NB4 (cell line): ENCODE measurements at regions not wholly inside any gene's neighbourhood (a gene's known extent, or its start where the extent isn't known, plus 50 kb on each side); places are given as distances from the start of the nearest gene placed in this dataset.

Experiments used
- DNase-seq: peaks from one replicate; pipeline ENCODE4 v3.0.0; 2010; ENCODE audit warnings: low read depth
- H3K4me3 ChIP-seq: one replicate; pipeline ENCODE4 v1.5.1; 2011; ENCODE audit warnings: mild to moderate bottlenecking, low read depth, low read length, moderate library complexity
- CTCF ChIP-seq: IDR thresholded peaks from one replicate; pipeline ENCODE4 v1.5.1; 2012; ENCODE audit warnings: low read depth, low read length
- MYC ChIP-seq: IDR thresholded peaks from 2 replicates; pipeline ENCODE4 v1.6.1; 2011; ENCODE audit warnings: low read depth, low read length
- POLR2A ChIP-seq: IDR thresholded peaks from 2 replicates; pipeline ENCODE4 v1.6.1; 2011; ENCODE audit warnings: mild to moderate bottlenecking; ENCODE audit not compliant: insufficient read length; ENCODE audit errors: extremely low read depth
- TF ChIP-seq, protein P1 (sequence below): IDR thresholded peaks from 2 replicates; pipeline ENCODE4 v1.6.1; 2011; ENCODE audit warnings: low read depth, low read length

DNA sequence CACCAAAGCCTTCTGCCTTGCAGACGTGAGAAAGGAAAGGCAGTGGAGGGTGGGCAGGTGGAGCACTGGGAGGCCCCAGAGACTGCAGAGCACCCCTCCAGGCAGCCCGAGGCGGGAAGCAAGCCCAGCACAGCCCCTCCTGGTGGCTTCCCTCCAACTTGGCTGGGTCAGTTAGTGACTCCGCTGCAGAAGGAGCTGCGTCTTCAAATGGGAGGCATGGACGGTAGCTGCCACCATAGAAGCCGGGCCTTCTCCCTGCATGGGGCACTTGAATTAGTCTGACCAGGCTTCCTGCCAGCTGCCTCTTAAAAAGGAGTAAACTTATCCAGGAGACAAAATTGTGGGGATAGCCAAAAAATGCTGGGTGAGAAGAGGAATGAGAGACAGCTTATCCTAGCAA, 88.0 kb upstream of the RPS6KA2 start:
- no peak for TF ChIP-seq POLR2A
- TF ChIP-seq, protein P1, sequence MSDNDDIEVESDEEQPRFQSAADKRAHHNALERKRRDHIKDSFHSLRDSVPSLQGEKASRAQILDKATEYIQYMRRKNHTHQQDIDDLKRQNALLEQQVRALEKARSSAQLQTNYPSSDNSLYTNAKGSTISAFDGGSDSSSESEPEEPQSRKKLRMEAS: no peak
- TF ChIP-seq CTCF: no peak
- no peak for TF ChIP-seq MYC
- no peak for DNase-seq
- H3K4me3 ChIP-seq: no peak overlapping the region

GRCh38 chr6:166714581-166714980, 87.5 kb upstream of the RPS6KA2 start:
- no peak for DNase-seq
- H3K4me3 ChIP-seq: no peak overlapping the region
- TF ChIP-seq, protein P1: no peak
- TF ChIP-seq MYC: no peak
- no peak for TF ChIP-seq POLR2A
- no peak for TF ChIP-seq CTCF

- TF ChIP-seq MYC (no peak), POLR2A (no peak), CTCF (no peak)
- TF ChIP-seq, protein P1: no peak
- no peak for DNase-seq
- no peak overlapping the region for H3K4me3 ChIP-seq
Measured at GRCh38 chr6:166714187-166714510, 87.1 kb upstream of the RPS6KA2 start.

DNA sequence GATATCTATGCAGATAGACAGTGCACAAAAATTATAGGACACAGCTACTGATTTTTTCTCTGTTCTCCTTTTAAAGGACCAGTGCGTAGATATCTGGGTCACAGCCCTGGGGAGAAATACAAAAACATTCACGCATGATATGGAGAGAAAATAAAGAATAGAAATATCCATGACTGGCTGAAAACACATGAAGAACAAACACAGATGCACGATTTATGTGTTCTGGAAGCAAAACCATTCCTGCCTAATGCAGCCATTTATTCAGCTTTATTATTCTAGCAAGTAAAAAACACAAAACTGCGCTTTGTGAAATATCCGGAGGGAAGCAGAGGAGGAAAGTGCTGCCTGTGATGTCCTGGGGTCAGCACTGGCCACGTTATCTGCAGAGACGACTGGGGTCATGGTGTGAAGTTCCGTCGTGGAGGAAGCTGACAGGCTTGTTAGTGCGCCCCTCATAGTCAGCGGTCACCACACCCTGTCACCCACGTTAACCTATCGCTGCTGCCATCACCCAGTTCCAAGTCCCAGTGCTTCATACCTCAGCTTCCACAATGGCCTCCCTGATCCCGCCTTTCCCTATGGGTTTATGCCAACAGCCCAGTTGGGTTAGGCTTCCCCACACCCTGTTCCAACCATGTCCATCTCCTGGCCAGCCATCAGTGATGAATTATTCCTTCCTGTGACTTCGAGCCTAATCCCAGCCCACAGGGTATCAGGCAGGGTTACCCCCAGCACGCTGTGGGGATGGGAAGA, 86.6 kb upstream of the RPS6KA2 start:
- no peak for DNase-seq
- TF ChIP-seq, protein P1: no peak
- no peak for TF ChIP-seq CTCF
- no peak for TF ChIP-seq MYC
- TF ChIP-seq POLR2A: no peak
- H3K4me3 ChIP-seq: no peak overlapping the region

GRCh38 chr6:166712286-166713228, 85.5 kb upstream of the RPS6KA2 start:
- DNase-seq: peak; percentile 17
- TF ChIP-seq CTCF (peak; percentile 5), POLR2A (no peak)
- no peak overlapping the region for H3K4me3 ChIP-seq
